Neural progenitor cell (in vitro differentiated cells): ENCODE measurements at regions not wholly inside any gene's neighbourhood (a gene's known extent, or its start where the extent isn't known, plus 50 kb on each side); places are given as distances from the start of the nearest gene placed in this dataset.

Source experiments
- DNase-seq: peaks from one replicate; pipeline ENCODE4 v3.0.0-alpha.2; 2016; ENCODE audit warnings: low spot score
- H2AFZ ChIP-seq: fragments of 200-600 bp; sonication (generic); replicated peaks from 2 replicates; pipeline ENCODE4 v1.6.1; 2016; ENCODE audit warnings: antibody characterized with exemption
- H3F3A ChIP-seq: fragments of 200-600 bp; sonication (generic); 2 replicates; pipeline ENCODE4 v1.6.1; 2016; ENCODE audit warnings: antibody characterized with exemption, low read depth
- H3K27ac ChIP-seq: fragments of 200-600 bp; sonication (generic); 2 replicates; pipeline ENCODE4 v1.5.1; 2016; ENCODE audit warnings: mild to moderate bottlenecking
- H3K27me3 ChIP-seq: fragments of 200-600 bp; sonication (generic); 2 replicates; pipeline ENCODE4 v1.6.1; 2016; ENCODE audit warnings: mild to moderate bottlenecking, moderate library complexity
- H3K36me3 ChIP-seq: fragments of 200-600 bp; sonication (generic); 2 replicates; pipeline ENCODE4 v1.5.1; 2016
- H3K4me1 ChIP-seq: fragments of 200-600 bp; sonication (generic); 2 replicates; pipeline ENCODE4 v1.6.1; 2016; ENCODE audit warnings: mixed run types
- H3K4me2 ChIP-seq: fragments of 200-600 bp; sonication (generic); 2 replicates; pipeline ENCODE4 v1.6.1; 2016
- H3K4me3 ChIP-seq: fragments of 200-600 bp; sonication (generic); 2 replicates; pipeline ENCODE4 v1.5.1; 2016
- H3K79me2 ChIP-seq: fragments of 200-600 bp; sonication (generic); 2 replicates; pipeline ENCODE4 v1.6.1; 2016; ENCODE audit warnings: low read depth
- H3K9ac ChIP-seq: fragments of 200-600 bp; sonication (generic); 2 replicates; pipeline ENCODE4 v1.6.1; 2016
- H3K9me3 ChIP-seq: fragments of 200-600 bp; sonication (generic); 2 replicates; pipeline ENCODE4 v1.5.1; 2016; ENCODE audit warnings: low read depth
- H4K20me1 ChIP-seq: fragments of 200-600 bp; sonication (generic); 2 replicates; pipeline ENCODE4 v1.6.1; 2016; ENCODE audit warnings: low read depth
- H3K27ac Mint-ChIP-seq: 3 replicates; pipeline ENCODE4 v1.8.0; 2021; ENCODE audit warnings: mixed read lengths
- H3K27me3 Mint-ChIP-seq: 2 replicates; pipeline ENCODE4 v1.8.0; 2022; ENCODE audit warnings: low read depth, mild to moderate bottlenecking, inconsistent platforms, moderate library complexity, mixed read lengths; ENCODE audit not compliant: insufficient read depth
- H3K36me3 Mint-ChIP-seq: 3 replicates; pipeline ENCODE4 v1.8.0; 2021; ENCODE audit warnings: mixed read lengths
- H3K4me1 Mint-ChIP-seq: 3 replicates; pipeline ENCODE4 v1.8.0; 2021; ENCODE audit warnings: mixed read lengths
- H3K4me3 Mint-ChIP-seq: 3 replicates; pipeline ENCODE4 v1.8.0; 2021; ENCODE audit warnings: mild to moderate bottlenecking, moderate library complexity, mixed read lengths
- H3K9me3 Mint-ChIP-seq: 3 replicates; pipeline ENCODE4 v1.8.0; 2020; ENCODE audit warnings: mixed read lengths
- CTCF ChIP-seq: fragments of 200-600 bp; sonication (generic); IDR thresholded peaks from 2 replicates; pipeline ENCODE4 v1.5.1; 2017; ENCODE audit warnings: antibody characterized with exemption, mild to moderate bottlenecking
- EZH2 ChIP-seq: fragments of 200-600 bp; sonication (generic); IDR thresholded peaks from 2 replicates; pipeline ENCODE4 v1.6.1; 2017; ENCODE audit warnings: antibody characterized with exemption, mild to moderate bottlenecking, moderate library complexity
- EZH2phosphoT487 ChIP-seq: fragments of 200-600 bp; sonication (generic); IDR thresholded peaks from 2 replicates; pipeline ENCODE4 v1.6.1; 2017; ENCODE audit warnings: antibody characterized with exemption

DNA sequence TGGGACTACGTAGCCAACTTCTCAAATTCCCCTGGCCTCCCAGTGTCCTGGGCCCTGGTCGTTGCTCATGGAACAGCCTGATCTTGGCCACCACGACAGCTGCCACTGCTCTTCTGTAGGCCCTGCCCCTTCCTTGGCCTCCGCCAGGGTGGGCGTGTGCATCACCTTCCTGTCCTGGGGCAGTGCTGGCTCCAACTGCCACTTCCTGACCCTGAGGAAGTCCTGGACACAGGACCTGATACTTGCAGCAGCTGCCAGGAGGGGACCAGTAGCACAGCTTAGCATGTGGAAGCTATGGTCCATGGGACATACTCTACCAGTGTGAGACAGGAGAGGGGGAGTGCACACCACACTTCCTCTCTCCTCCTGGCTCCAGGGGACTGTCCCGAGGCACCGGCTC, 145.2 kb downstream of the TENT4A start:
- Mint-ChIP-seq H3K36me3 (no peaks in the 10 kb centered on the region), H3K4me1 (no peaks in the 10 kb centered on the region), H3K27me3 (peaks cover 4% of the 10 kb centered on the region), H3K9me3 (peaks cover 14% of the 10 kb centered on the region), H3K4me3 (no peak overlapping the region), H3K27ac (no peak overlapping the region)
- H3F3A ChIP-seq = no peaks in the 10 kb centered on the region
- no peak overlapping the region for H3K9ac ChIP-seq
- no peaks in the 10 kb centered on the region for H3K27me3 ChIP-seq
- H3K36me3 ChIP-seq = no peaks in the 10 kb centered on the region
- no peak overlapping the region for H2AFZ ChIP-seq
- no peaks in the 10 kb centered on the region for H3K4me1 ChIP-seq
- DNase-seq = no peak
- no peak overlapping the region for H3K4me3 ChIP-seq
- H3K4me2 ChIP-seq = no peak overlapping the region
- no peaks in the 10 kb centered on the region for H4K20me1 ChIP-seq
- no peak for TF ChIP-seq CTCF
- TF ChIP-seq EZH2phosphoT487 = no peak
- TF ChIP-seq EZH2 = no peak
- H3K79me2 ChIP-seq = no peaks in the 10 kb centered on the region
- no peaks in the 10 kb centered on the region for H3K9me3 ChIP-seq
- H3K27ac ChIP-seq = no peak overlapping the region

DNA sequence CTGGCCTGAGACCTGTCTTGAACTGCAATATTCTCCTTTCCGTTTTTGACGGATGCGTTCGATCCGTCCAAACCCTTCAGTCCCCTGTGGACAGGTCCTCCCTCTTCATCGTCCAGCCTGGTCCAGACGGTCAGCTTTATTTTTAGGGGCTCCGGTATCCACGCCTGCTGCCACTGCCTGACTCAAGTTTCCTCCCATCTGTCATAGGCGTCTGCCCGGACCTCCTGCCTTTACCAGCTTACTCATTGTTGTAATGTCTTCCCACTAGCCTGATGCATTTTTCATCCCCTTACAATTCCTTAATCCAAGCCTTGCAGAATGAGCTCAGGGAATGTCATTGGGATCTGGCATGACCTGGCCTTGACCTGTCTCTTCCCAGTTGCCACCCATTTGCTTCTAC, 145.8 kb downstream of the TENT4A start:
- no peak overlapping the region for H3K4me2 ChIP-seq
- H3K9me3 ChIP-seq = no peaks in the 10 kb centered on the region
- no peaks in the 10 kb centered on the region for H3K36me3 ChIP-seq
- no peak for TF ChIP-seq EZH2phosphoT487
- no peak for TF ChIP-seq EZH2
- no peak for TF ChIP-seq CTCF
- Mint-ChIP-seq H3K4me3 (no peak overlapping the region), H3K9me3 (peaks cover 8% of the 10 kb centered on the region), H3K27me3 (no peaks in the 10 kb centered on the region), H3K4me1 (no peaks in the 10 kb centered on the region), H3K27ac (no peak overlapping the region), H3K36me3 (no peaks in the 10 kb centered on the region)
- H3K79me2 ChIP-seq = no peaks in the 10 kb centered on the region
- H4K20me1 ChIP-seq = no peaks in the 10 kb centered on the region
- no peak overlapping the region for H3K4me3 ChIP-seq
- no peak for DNase-seq
- H3K27ac ChIP-seq = no peak overlapping the region
- no peaks in the 10 kb centered on the region for H3F3A ChIP-seq
- H3K27me3 ChIP-seq = no peaks in the 10 kb centered on the region
- H2AFZ ChIP-seq = no peak overlapping the region
- no peak overlapping the region for H3K9ac ChIP-seq
- no peaks in the 10 kb centered on the region for H3K4me1 ChIP-seq

DNA sequence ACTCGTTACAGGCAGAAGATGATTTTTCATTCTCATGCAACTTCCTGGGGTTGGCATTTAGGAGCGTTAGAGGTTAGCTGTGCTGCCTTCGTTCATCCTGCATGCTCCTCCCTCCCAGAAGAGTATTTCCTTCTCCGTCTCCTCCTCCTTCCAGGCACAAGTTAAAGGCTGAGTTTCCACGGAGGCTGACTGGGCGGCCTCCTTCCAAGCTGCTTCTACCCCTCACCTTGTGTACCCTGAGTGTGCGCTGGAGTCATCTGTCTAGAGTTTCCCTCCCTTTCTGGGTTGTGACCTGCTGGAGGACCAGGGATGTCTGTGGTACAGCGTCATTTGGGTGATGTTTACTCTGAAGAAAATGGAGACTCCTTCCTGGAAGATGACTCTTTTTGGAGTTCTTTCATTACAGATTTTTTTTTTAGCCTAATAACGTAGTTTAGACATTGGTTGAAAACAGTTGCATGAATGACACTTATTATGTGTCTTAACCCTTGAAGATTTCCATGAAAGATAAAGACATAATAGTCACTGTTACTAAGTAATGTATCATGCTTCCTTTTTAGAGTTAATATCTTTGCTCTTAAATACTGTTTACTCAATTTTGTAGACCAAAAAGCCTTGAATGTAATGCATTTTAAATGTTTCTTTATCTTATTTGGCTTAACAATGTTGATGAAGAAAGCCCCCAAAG, 146.9 kb downstream of the TENT4A start:
- Histone ChIP-seq H3F3A (no peaks in the 10 kb centered on the region), H3K27me3 (no peaks in the 10 kb centered on the region), H4K20me1 (no peaks in the 10 kb centered on the region), H3K27ac (no peak overlapping the region), H3K4me3 (no peak overlapping the region), H3K9me3 (no peaks in the 10 kb centered on the region), H3K9ac (no peak overlapping the region), H3K4me1 (no peaks in the 10 kb centered on the region), H3K4me2 (no peak overlapping the region), H3K36me3 (no peaks in the 10 kb centered on the region), H3K79me2 (no peaks in the 10 kb centered on the region), H2AFZ (no peak overlapping the region)
- Mint-ChIP-seq H3K4me1 (no peaks in the 10 kb centered on the region), H3K36me3 (no peaks in the 10 kb centered on the region), H3K27me3 (no peaks in the 10 kb centered on the region), H3K4me3 (no peak overlapping the region), H3K27ac (no peak overlapping the region), H3K9me3 (peaks cover 8% of the 10 kb centered on the region)
- DNase-seq = no peak
- TF ChIP-seq CTCF (no peak), EZH2phosphoT487 (no peak), EZH2 (no peak)
